HG03342 (cell line): ENCODE measurements at regions not wholly inside any gene's neighbourhood (a gene's known extent, or its start where the extent isn't known, plus 50 kb on each side); places are given as distances from the start of the nearest gene placed in this dataset.
"Not testable (repeated sequence)": the region's sequence is repeated elsewhere in the genome, so short reads cannot be mapped to it uniquely, and the experiment has no call there.

Experiments used
- ATAC-seq: cut with Tn5 transposase; IDR thresholded peaks from one replicate; pipeline ENCODE4 v1.9.1; 2021; ENCODE audit warnings: mild to moderate bottlenecking, moderate library complexity; ENCODE audit not compliant: unreplicated experiment

GRCh38 chr1:70553567-70553956 is 142.5 kb downstream of the CTH start:
- ATAC-seq: no peak

- ATAC-seq: no peak
Observed at GRCh38 chr1:70554341-70554740, 143.3 kb downstream of the CTH start.

GRCh38 chr1:70556541-70556940 is 145.5 kb downstream of the CTH start:
- no peak for ATAC-seq

- ATAC-seq: no peak
Observed at GRCh38 chr1:70567167-70567566, 156.1 kb downstream of the CTH start.

GRCh38 chr1:70571191-70571590 is 160.1 kb downstream of the CTH start:
- ATAC-seq: no peak

- no peak for ATAC-seq
Observed at GRCh38 chr1:70573317-70573843, 162.3 kb downstream of the CTH start.

GRCh38 chr1:70581661-70582060 is 170.6 kb downstream of the CTH start:
- ATAC-seq: no peak

GRCh38 chr1:70583522-70583921 is 172.5 kb downstream of the CTH start:
- ATAC-seq: peak; percentile 95

GRCh38 chr1:70586046-70586445 is 175.0 kb downstream of the CTH start:
- no peak for ATAC-seq

GRCh38 chr1:70587872-70588366 is 176.9 kb downstream of the CTH start:
- ATAC-seq: no peak

- ATAC-seq: not testable (repeated sequence)
Observed at GRCh38 chr1:70593551-70593950, 182.5 kb downstream of the CTH start.

GRCh38 chr1:70608815-70609214 is 197.7 kb downstream of the CTH start:
- ATAC-seq: no peak

- ATAC-seq: not testable (repeated sequence)
Observed at GRCh38 chr1:70610164-70610563, 199.1 kb downstream of the CTH start.

GRCh38 chr1:70616946-70617345 is 205.9 kb downstream of the CTH start:
- no peak for ATAC-seq

- ATAC-seq: no peak
Observed at GRCh38 chr1:70617728-70618127, 206.7 kb downstream of the CTH start.

GRCh38 chr1:70627910-70628309 is 216.8 kb downstream of the CTH start:
- no peak for ATAC-seq

GRCh38 chr1:70628973-70629372 is 217.9 kb downstream of the CTH start:
- no peak for ATAC-seq

GRCh38 chr1:70633004-70633403 is 221.9 kb downstream of the CTH start:
- ATAC-seq: no peak

- no peak for ATAC-seq
Observed at GRCh38 chr1:70635868-70636267, 224.8 kb downstream of the CTH start.

- no peak for ATAC-seq
Observed at GRCh38 chr1:70641868-70642267, 230.8 kb downstream of the CTH start.

GRCh38 chr1:70656361-70656760 is 245.3 kb downstream of the CTH start:
- no peak for ATAC-seq

- ATAC-seq: no peak
Observed at GRCh38 chr1:70659891-70660290, 248.8 kb downstream of the CTH start.

GRCh38 chr1:70666381-70667140 is 255.5 kb downstream of the CTH start:
- ATAC-seq: no peak
